ENCODE measurements at regions not wholly inside any gene's neighbourhood (a gene's known extent, or its start where the extent isn't known, plus 50 kb on each side); places are given as distances from the start of the nearest gene placed in this dataset.

- POLR2A ChIA-PET, result no interaction called here
- TF ChIP-seq ELF4 (IDR thresholded peaks at IDR 0.05), result no peak
- TF ChIP-seq NFRKB (IDR thresholded peaks at IDR 0.05), result no peak
- CTCF ChIA-PET, result no interaction called here
- DNase-seq (ENCODE audit: extremely low spot score), result no peak
Observed at GRCh38 chr12:24172773-24173066, 223.2 kb upstream of the SOX5 start.

- DNase-seq (ENCODE audit: extremely low spot score), result no peak
- POLR2A ChIA-PET, result no interaction called here
- CTCF ChIA-PET, result no interaction called here
Observed at GRCh38 chr12:24172031-24172772, 222.7 kb upstream of the SOX5 start.

GRCh38 chr12:24155042-24155441, 205.6 kb upstream of the SOX5 start:
- no peak for DNase-seq (ENCODE audit: extremely low spot score)
- ChIA-PET POLR2A (no interaction called here), CTCF (no interaction called here)
- no peak for TF ChIP-seq SP1 (IDR thresholded peaks at IDR 0.05)
- no peak for TF ChIP-seq FOXM1 (IDR thresholded peaks at IDR 0.05; ENCODE audit: borderline replicate concordance)
- TF ChIP-seq ZNF384 (IDR thresholded peaks at IDR 0.05), result no peak
- TF ChIP-seq PKNOX1 (IDR thresholded peaks at IDR 0.05), result no peak
- no peak for TF ChIP-seq L3MBTL2 (conservative IDR thresholded peaks at IDR 0.05)
- TF ChIP-seq LEF1 (IDR thresholded peaks at IDR 0.05; ENCODE audit: borderline replicate concordance), result no peak
- TF ChIP-seq ELF4 (IDR thresholded peaks at IDR 0.05), result no peak
- no peak for TF ChIP-seq NFRKB (IDR thresholded peaks at IDR 0.05)
- no peak for TF ChIP-seq BHLHE40 (IDR thresholded peaks at IDR 0.05; ENCODE audit: borderline replicate concordance)
- TF ChIP-seq SUZ12 (IDR thresholded peaks at IDR 0.05), result no peak
- TF ChIP-seq TARDBP (IDR thresholded peaks at IDR 0.05), result no peak
- no peak for TF ChIP-seq FOXK2 (IDR thresholded peaks at IDR 0.05)
- TF ChIP-seq CTBP1 (IDR thresholded peaks at IDR 0.05; ENCODE audit: borderline replicate concordance), result no peak
- no peak for TF ChIP-seq ARNT (IDR thresholded peaks at IDR 0.05)
- TF ChIP-seq HDGF (IDR thresholded peaks at IDR 0.05; ENCODE audit: borderline replicate concordance), result no peak
- TF ChIP-seq FOXA1 (IDR thresholded peaks at IDR 0.05), result no peak

More at GRCh38 chr12:24172031-24172772, 222.7 kb upstream of the SOX5 start:
- TF ChIP-seq FOXK2 (IDR thresholded peaks at IDR 0.05) (no peak), FOXA1 (IDR thresholded peaks at IDR 0.05) (no peak), ARNT (IDR thresholded peaks at IDR 0.05) (no peak), ELF4 (IDR thresholded peaks at IDR 0.05) (no peak), LEF1 (IDR thresholded peaks at IDR 0.05; ENCODE audit: borderline replicate concordance) (no peak), TARDBP (IDR thresholded peaks at IDR 0.05) (no peak), SP1 (IDR thresholded peaks at IDR 0.05) (no peak), FOXM1 (IDR thresholded peaks at IDR 0.05; ENCODE audit: borderline replicate concordance) (no peak), PKNOX1 (IDR thresholded peaks at IDR 0.05) (no peak), BHLHE40 (IDR thresholded peaks at IDR 0.05; ENCODE audit: borderline replicate concordance) (no peak), CTBP1 (IDR thresholded peaks at IDR 0.05; ENCODE audit: borderline replicate concordance) (no peak), NFRKB (IDR thresholded peaks at IDR 0.05) (no peak), HDGF (IDR thresholded peaks at IDR 0.05; ENCODE audit: borderline replicate concordance) (no peak), SUZ12 (IDR thresholded peaks at IDR 0.05) (no peak), ZNF384 (IDR thresholded peaks at IDR 0.05) (no peak), L3MBTL2 (conservative IDR thresholded peaks at IDR 0.05) (no peak)

- ChIA-PET CTCF (no interaction called here), POLR2A (no interaction called here)
- no peak for DNase-seq (ENCODE audit: extremely low spot score)
- no peak for TF ChIP-seq L3MBTL2 (conservative IDR thresholded peaks at IDR 0.05)
- TF ChIP-seq SP1 (IDR thresholded peaks at IDR 0.05), result no peak
- no peak for TF ChIP-seq FOXK2 (IDR thresholded peaks at IDR 0.05)
- no peak for TF ChIP-seq PKNOX1 (IDR thresholded peaks at IDR 0.05)
- TF ChIP-seq ELF4 (IDR thresholded peaks at IDR 0.05), result no peak
- no peak for TF ChIP-seq SUZ12 (IDR thresholded peaks at IDR 0.05)
- no peak for TF ChIP-seq FOXA1 (IDR thresholded peaks at IDR 0.05)
- no peak for TF ChIP-seq HDGF (IDR thresholded peaks at IDR 0.05; ENCODE audit: borderline replicate concordance)
- TF ChIP-seq ARNT (IDR thresholded peaks at IDR 0.05), result no peak
- TF ChIP-seq FOXM1 (IDR thresholded peaks at IDR 0.05; ENCODE audit: borderline replicate concordance), result no peak
- TF ChIP-seq LEF1 (IDR thresholded peaks at IDR 0.05; ENCODE audit: borderline replicate concordance), result no peak
- TF ChIP-seq BHLHE40 (IDR thresholded peaks at IDR 0.05; ENCODE audit: borderline replicate concordance), result no peak
- TF ChIP-seq TARDBP (IDR thresholded peaks at IDR 0.05), result no peak
- TF ChIP-seq CTBP1 (IDR thresholded peaks at IDR 0.05; ENCODE audit: borderline replicate concordance), result no peak
- no peak for TF ChIP-seq NFRKB (IDR thresholded peaks at IDR 0.05)
- TF ChIP-seq ZNF384 (IDR thresholded peaks at IDR 0.05), result no peak
Observed at GRCh38 chr12:24153079-24153478, 203.6 kb upstream of the SOX5 start.

GRCh38 chr12:24152270-24152669, 202.8 kb upstream of the SOX5 start:
- ChIA-PET POLR2A (no interaction called here), CTCF (no interaction called here)
- DNase-seq (ENCODE audit: extremely low spot score), result no peak
- TF ChIP-seq SUZ12 (IDR thresholded peaks at IDR 0.05) (no peak), TARDBP (IDR thresholded peaks at IDR 0.05) (no peak), NFRKB (IDR thresholded peaks at IDR 0.05) (no peak), ZNF384 (IDR thresholded peaks at IDR 0.05) (no peak), FOXM1 (IDR thresholded peaks at IDR 0.05; ENCODE audit: borderline replicate concordance) (no peak), ELF4 (IDR thresholded peaks at IDR 0.05) (no peak), FOXK2 (IDR thresholded peaks at IDR 0.05) (no peak), HDGF (IDR thresholded peaks at IDR 0.05; ENCODE audit: borderline replicate concordance) (no peak)

- ChIA-PET POLR2A (no interaction called here), CTCF (no interaction called here)
- DNase-seq (ENCODE audit: extremely low spot score), result no peak
- TF ChIP-seq ZNF384 (IDR thresholded peaks at IDR 0.05), result no peak
- no peak for TF ChIP-seq FOXA1 (IDR thresholded peaks at IDR 0.05)
- TF ChIP-seq ELF4 (IDR thresholded peaks at IDR 0.05), result no peak
- TF ChIP-seq NFRKB (IDR thresholded peaks at IDR 0.05), result no peak
- no peak for TF ChIP-seq HDGF (IDR thresholded peaks at IDR 0.05; ENCODE audit: borderline replicate concordance)
- TF ChIP-seq TARDBP (IDR thresholded peaks at IDR 0.05), result no peak
- no peak for TF ChIP-seq FOXK2 (IDR thresholded peaks at IDR 0.05)
- TF ChIP-seq L3MBTL2 (conservative IDR thresholded peaks at IDR 0.05), result no peak
- no peak for TF ChIP-seq BHLHE40 (IDR thresholded peaks at IDR 0.05; ENCODE audit: borderline replicate concordance)
- no peak for TF ChIP-seq FOXM1 (IDR thresholded peaks at IDR 0.05; ENCODE audit: borderline replicate concordance)
- no peak for TF ChIP-seq ARNT (IDR thresholded peaks at IDR 0.05)
- no peak for TF ChIP-seq CTBP1 (IDR thresholded peaks at IDR 0.05; ENCODE audit: borderline replicate concordance)
- no peak for TF ChIP-seq PKNOX1 (IDR thresholded peaks at IDR 0.05)
- no peak for TF ChIP-seq LEF1 (IDR thresholded peaks at IDR 0.05; ENCODE audit: borderline replicate concordance)
- no peak for TF ChIP-seq SP1 (IDR thresholded peaks at IDR 0.05)
- TF ChIP-seq SUZ12 (IDR thresholded peaks at IDR 0.05), result no peak
Observed at GRCh38 chr12:24143928-24144327, 194.5 kb upstream of the SOX5 start.
